GM13977 (cell line): ENCODE measurements at regions not wholly inside any gene's neighbourhood (a gene's known extent, or its start where the extent isn't known, plus 50 kb on each side); places are given as distances from the start of the nearest gene placed in this dataset.

ENCODE experiments used
- DNase-seq: peaks from one replicate; pipeline ENCODE4 v3.0.0; 2012; ENCODE audit warnings: low spot score
- CTCF ChIP-seq: IDR thresholded peaks from 2 replicates; pipeline ENCODE4 v1.5.1; 2012; ENCODE audit warnings: mild to moderate bottlenecking, control low read depth; ENCODE audit not compliant: insufficient read depth; ENCODE audit errors: extremely low read depth, missing control alignments
- in situ Hi-C: fragments of 300-500 bp; cut with MboI; formaldehyde crosslinking; loops from one replicate; pipeline ENCODE4 v1.12.0; 2022; ENCODE audit warnings: low sequenced_read_pairs, low pct_unique_long_range_greater_than_20kb, mixed read lengths, inconsistent platforms; ENCODE audit not compliant: unreplicated experiment

- in situ Hi-C loops = no loop called here
- no peak for TF ChIP-seq CTCF
- DNase-seq = no peak
Observed at GRCh38 chr20:57936636-57937385, 227.0 kb upstream of the PMEPA1 start.

- DNase-seq = no peak
- in situ Hi-C loops = no loop called here
- TF ChIP-seq CTCF = no peak
Observed at GRCh38 chr20:57934913-57935312, 225.1 kb upstream of the PMEPA1 start.

DNA sequence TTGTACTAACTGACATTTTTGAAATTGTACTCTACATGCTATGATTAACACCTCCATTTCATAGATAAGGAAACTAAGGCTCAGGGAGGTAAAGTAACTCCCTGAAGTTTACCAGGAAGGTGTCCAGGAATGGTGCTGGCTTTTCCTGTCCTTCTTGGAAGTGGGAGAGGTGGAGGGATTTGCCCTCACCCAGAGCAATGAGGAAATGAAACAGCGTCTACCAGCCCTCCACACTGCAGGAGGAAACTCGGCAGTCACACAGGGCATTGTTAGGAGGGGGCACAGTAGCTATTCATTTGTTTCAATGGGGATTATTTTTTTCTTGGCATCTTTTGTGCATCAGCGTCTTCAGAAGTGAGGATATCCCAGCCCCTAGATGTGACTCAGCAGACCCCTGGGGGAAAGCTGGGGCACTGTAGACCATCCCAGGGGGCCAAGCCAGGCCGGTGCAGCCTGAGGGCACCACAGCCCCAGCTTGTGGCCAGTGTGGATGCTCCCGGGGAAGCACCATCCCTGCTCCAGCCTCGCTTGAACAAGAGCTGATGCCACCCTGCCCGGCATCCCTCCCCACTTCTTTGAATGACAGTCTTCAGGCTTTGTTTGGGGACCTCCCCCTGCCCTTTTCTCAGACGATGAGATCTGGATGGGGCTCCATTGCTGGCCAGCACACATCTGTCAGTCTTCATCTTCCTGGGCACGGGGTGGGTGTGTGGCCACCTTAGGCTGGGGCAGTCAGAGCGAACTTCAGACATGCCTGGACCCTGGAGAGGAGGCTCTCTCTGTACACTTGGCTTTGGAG lies 224.4 kb upstream of the PMEPA1 start:
- no peak for TF ChIP-seq CTCF
- no peak for DNase-seq
- in situ Hi-C loops = no loop called here

DNA sequence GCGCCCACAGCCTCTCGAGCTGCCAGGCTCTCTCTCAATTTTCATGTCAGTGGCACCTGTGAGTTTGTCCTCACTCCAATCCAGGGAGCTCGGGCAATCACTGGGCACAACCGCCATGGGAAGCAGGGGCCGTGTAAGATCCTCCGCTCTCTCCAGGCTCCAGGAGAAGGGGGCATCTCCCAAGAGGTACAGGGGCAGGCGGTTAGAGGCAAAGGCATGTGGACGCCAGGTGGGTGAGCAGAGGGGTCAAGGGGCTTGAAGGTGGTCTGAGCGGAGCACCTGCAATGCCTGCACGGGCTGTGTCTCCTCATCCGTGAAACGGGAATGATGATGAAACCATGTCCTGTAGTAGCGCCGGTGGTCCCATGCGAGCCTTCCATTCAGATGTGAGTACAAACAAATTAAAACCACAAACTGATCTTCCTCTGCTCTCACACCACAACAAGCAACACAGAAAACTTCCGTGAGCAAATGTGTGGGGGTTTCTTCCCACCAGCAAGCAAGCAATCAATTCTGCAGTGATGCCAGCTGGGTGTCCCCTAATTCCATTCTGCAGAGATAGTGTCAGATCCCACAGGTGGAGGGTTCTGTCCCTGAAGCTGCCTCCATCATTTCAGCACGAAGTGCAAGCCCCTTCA lies 222.5 kb upstream of the PMEPA1 start:
- no peak for TF ChIP-seq CTCF
- no peak for DNase-seq
- in situ Hi-C loops = no loop called here

GRCh38 chr20:57930351-57930750 lies 220.5 kb upstream of the PMEPA1 start:
- no peak for TF ChIP-seq CTCF
- in situ Hi-C loops = no loop called here
- no peak for DNase-seq

DNA sequence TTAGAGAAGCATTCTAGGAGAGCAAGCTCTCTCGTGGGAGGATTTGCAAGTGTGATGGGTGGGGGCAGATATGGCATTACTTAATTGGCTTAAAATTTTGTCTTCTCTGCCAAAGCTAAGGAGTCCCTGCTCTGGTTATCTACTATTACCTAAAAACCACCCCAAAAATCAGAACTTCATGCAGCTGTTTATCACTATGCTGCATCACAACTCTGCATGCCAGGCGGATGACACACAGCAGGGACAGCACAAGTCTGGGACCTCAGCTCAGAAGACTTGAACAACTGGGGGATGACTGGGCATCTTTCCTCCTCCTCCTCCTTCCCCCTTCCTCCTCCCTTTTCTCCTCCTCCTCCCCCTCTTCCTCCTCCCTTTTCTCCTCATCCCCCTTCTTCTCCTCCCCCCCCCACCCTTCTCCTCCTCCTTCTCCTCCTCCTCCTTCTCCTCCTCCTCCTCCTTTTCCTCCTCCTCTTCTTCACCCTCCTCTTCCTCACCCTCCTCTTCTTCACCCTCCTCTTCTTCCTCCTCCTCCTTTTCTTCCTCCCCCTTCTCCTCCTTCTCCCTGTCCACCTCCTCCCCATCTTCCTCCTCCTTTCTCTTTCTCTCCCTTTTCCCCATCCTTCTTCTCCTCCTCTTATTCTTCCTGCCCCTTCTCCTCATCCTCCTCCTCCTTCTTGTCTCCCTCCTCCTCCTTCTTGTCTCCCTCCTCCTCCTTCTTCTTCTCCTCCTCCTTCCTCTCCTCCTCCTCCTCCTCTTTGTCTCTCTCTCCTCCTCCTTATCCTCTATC lies 218.6 kb upstream of the PMEPA1 start:
- no peak for TF ChIP-seq CTCF
- no peak for DNase-seq
- in situ Hi-C loops = no loop called here
